Omental fat pad (tissue), 3 donors: ENCODE measurements at regions not wholly inside any gene's neighbourhood (a gene's known extent, or its start where the extent isn't known, plus 50 kb on each side); places are given as distances from the start of the nearest gene placed in this dataset.

ENCODE experiments used
- ATAC-seq: fragments of 150-250 bp; one replicate; pipeline ENCODE4 v1.9.1; 2016; ENCODE audit warnings: mild to moderate bottlenecking, moderate library complexity; ENCODE audit not compliant: low FRiP score
- DNase-seq: peaks from one replicate; pipeline ENCODE4 v3.0.0-alpha.2; 2019; ENCODE audit warnings: low spot score
- CTCF ChIP-seq, 3 donors: fragments of 450-650 bp; IDR thresholded peaks; one replicate each; pipeline ENCODE4 v1.5.1; 2016 to 2017; ENCODE audit warnings: antibody characterized with exemption in 3 of 3, mild to moderate bottlenecking in 3 of 3, moderate library complexity in 2 of 3

- TF ChIP-seq CTCF (IDR thresholded peaks at IDR 0.05): no peak
- ATAC-seq (no peak), DNase-seq (no peak)
Measured at GRCh38 chr13:108496362-108497210, 132.8 kb upstream of the MYO16 start.

- TF ChIP-seq CTCF (IDR thresholded peaks at IDR 0.05): no peak
- ATAC-seq (no peak), DNase-seq (no peak)
Measured at GRCh38 chr13:108500711-108501110, 128.7 kb upstream of the MYO16 start.

GRCh38 chr13:108508263-108508662 is 121.1 kb upstream of the MYO16 start:
- DNase-seq (no peak), ATAC-seq (no peak)
- TF ChIP-seq CTCF (IDR thresholded peaks at IDR 0.05): no peak

GRCh38 chr13:108525827-108526226 is 103.6 kb upstream of the MYO16 start:
- no peak for TF ChIP-seq CTCF (IDR thresholded peaks at IDR 0.05)

GRCh38 chr13:108526286-108526685 is 103.1 kb upstream of the MYO16 start:
- TF ChIP-seq CTCF (IDR thresholded peaks at IDR 0.05): no peak
- ATAC-seq (no peak), DNase-seq (no peak)

More at GRCh38 chr13:108525827-108526226, 103.6 kb upstream of the MYO16 start:
- DNase-seq (no peak), ATAC-seq (no peak)

GRCh38 chr13:108527844-108528243 is 101.6 kb upstream of the MYO16 start:
- no peak for TF ChIP-seq CTCF (IDR thresholded peaks at IDR 0.05)
- ATAC-seq: no peak
- no peak for DNase-seq

- no peak for ATAC-seq
- no peak for TF ChIP-seq CTCF (IDR thresholded peaks at IDR 0.05)
- DNase-seq: no peak
Measured at GRCh38 chr13:108528303-108528702, 101.1 kb upstream of the MYO16 start.
